ENCODE measurements at regions not wholly inside any gene's neighbourhood (a gene's known extent, or its start where the extent isn't known, plus 50 kb on each side); places are given as distances from the start of the nearest gene placed in this dataset.

DNA sequence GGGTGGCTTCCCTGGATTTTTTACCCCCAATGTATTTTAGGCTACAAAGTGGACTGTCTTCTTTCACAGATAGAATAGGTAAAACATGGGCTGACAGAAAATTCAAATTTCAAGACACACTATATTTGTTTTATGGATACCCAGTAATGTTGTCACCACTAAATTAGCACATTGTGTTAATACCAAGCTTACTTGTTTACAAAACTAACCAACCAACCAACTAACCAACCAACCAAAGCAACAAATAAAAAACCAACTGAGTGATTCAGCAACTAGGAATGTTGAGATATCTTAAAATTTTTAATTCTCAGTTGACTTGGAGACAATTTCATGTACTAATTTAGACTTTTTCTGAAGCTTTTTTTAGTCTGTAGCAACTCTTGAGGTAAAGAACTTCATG lies 69.3 kb upstream of the CTSC start:
- Histone ChIP-seq H3K14ac (ENCODE audit: insufficient read depth, low read length) (no peak overlapping the region), H3K4me1 (ENCODE audit: insufficient read depth, low read length) (no peaks in the 10 kb centered on the region), H3K27me3 (ENCODE audit: insufficient read depth, low read length) (no peaks in the 10 kb centered on the region), H3K27ac (ENCODE audit: insufficient read length, low read depth, low read length) (no peak overlapping the region), H3K4ac (ENCODE audit: low read depth, low read length) (no peak overlapping the region), H3K23me2 (ENCODE audit: insufficient read length, low read depth, low read length, poor library complexity, severe bottlenecking) (no peaks in the 10 kb centered on the region), H3K18ac (ENCODE audit: insufficient read length, low read depth, low read length) (no peak overlapping the region), H2BK120ac (ENCODE audit: low read depth, low read length, poor library complexity, severe bottlenecking) (no peak overlapping the region), H4K5ac (ENCODE audit: insufficient read length, low read depth, low read length) (no peak overlapping the region), H3K79me1 (ENCODE audit: insufficient read depth, low read depth, low read length, poor library complexity, severe bottlenecking) (no peaks in the 10 kb centered on the region), H3K23ac (ENCODE audit: insufficient read length, low read depth, low read length) (no peak overlapping the region), H2BK20ac (ENCODE audit: low read depth, low read length, poor library complexity, severe bottlenecking) (no peak overlapping the region), H2AFZ (ENCODE audit: low read length) (no peak overlapping the region), H3T11ph (ENCODE audit: low read length) (no peak overlapping the region), H2BK12ac (ENCODE audit: insufficient read length, low read depth, low read length) (no peak overlapping the region), H4K20me1 (ENCODE audit: control insufficient read depth, insufficient read depth, insufficient read length) (no peaks in the 10 kb centered on the region), H3K9me3 (ENCODE audit: control insufficient read depth, low read depth, low read length) (no peaks in the 10 kb centered on the region), H2AK5ac (ENCODE audit: insufficient read length, low read length) (no peak overlapping the region), H2BK5ac (ENCODE audit: insufficient read length, low read length) (no peak overlapping the region), H3K79me2 (ENCODE audit: insufficient read depth, low read length) (no peaks in the 10 kb centered on the region), H4K91ac (ENCODE audit: insufficient read length, low read depth, low read length) (no peak overlapping the region), H4K8ac (replicated peaks; ENCODE audit: insufficient read length, low read depth, low read length) (no peak overlapping the region), H3K56ac (ENCODE audit: insufficient read length, low read depth, low read length) (no peak overlapping the region), H2BK15ac (ENCODE audit: low read depth, low read length) (no peak overlapping the region), H3K4me2 (ENCODE audit: insufficient read depth, insufficient read length, low read length) (no peak overlapping the region), H3K9ac (ENCODE audit: extremely low read depth, insufficient read length, low read length) (no peak overlapping the region)
- Mint-ChIP-seq H3K4me1 (peaks cover 4% of the 10 kb centered on the region in 2 experiments), H3K9me3 (no peaks in the 10 kb centered on the region), H3K27ac (no peak overlapping the region), H3K36me3 (ENCODE audit: insufficient read depth in 1 of 3, low read depth in 3 of 3) (no peaks in the 10 kb centered on the region), H3K4me3 (no peak overlapping the region), H3K27me3 (ENCODE audit: low read depth) (no peaks in the 10 kb centered on the region)
- TF ChIP-seq, protein P1, sequence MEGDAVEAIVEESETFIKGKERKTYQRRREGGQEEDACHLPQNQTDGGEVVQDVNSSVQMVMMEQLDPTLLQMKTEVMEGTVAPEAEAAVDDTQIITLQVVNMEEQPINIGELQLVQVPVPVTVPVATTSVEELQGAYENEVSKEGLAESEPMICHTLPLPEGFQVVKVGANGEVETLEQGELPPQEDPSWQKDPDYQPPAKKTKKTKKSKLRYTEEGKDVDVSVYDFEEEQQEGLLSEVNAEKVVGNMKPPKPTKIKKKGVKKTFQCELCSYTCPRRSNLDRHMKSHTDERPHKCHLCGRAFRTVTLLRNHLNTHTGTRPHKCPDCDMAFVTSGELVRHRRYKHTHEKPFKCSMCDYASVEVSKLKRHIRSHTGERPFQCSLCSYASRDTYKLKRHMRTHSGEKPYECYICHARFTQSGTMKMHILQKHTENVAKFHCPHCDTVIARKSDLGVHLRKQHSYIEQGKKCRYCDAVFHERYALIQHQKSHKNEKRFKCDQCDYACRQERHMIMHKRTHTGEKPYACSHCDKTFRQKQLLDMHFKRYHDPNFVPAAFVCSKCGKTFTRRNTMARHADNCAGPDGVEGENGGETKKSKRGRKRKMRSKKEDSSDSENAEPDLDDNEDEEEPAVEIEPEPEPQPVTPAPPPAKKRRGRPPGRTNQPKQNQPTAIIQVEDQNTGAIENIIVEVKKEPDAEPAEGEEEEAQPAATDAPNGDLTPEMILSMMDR (conservative IDR thresholded peaks at IDR 0.05), result no peak
- DNase-seq, result no peak
